ENCODE measurements at regions not wholly inside any gene's neighbourhood (a gene's known extent, or its start where the extent isn't known, plus 50 kb on each side); places are given as distances from the start of the nearest gene placed in this dataset.
A peak's percentile ranks its signal among the peaks of the same experiment; 100 is the strongest.

- DNase-seq, result no peak
These were observed 50.0 kb upstream of the CLDN5 start for GRCh38 chr22:19574247-19574646.

- peak; percentile 75 to 80 for DNase-seq
These were observed 52.5 kb upstream of the CLDN5 start for GRCh38 chr22:19576460-19577421.

GRCh38 chr22:19577422-19577966, 53.3 kb upstream of the CLDN5 start:
- DNase-seq, result no peak

- DNase-seq, result no peak
These were observed 54.2 kb upstream of the CLDN5 start for GRCh38 chr22:19578180-19579004.

GRCh38 chr22:19579115-19579811, 55.1 kb upstream of the CLDN5 start:
- DNase-seq, result peak in 1 of 2 experiments; percentile 22

- DNase-seq, result peak; percentile 42 to 55
These were observed 55.7 kb upstream of the CLDN5 start for GRCh38 chr22:19579880-19580279.

- no peak for DNase-seq
These were observed 56.2 kb upstream of the CLDN5 start for GRCh38 chr22:19580291-19580890.

- no peak for DNase-seq
These were observed 58.0 kb upstream of the CLDN5 start for GRCh38 chr22:19582033-19582693.

- no peak for DNase-seq
These were observed 62.9 kb upstream of the CLDN5 start for GRCh38 chr22:19586922-19587684.

- DNase-seq, result no peak
These were observed 66.5 kb upstream of the CLDN5 start for GRCh38 chr22:19590696-19591095.

- DNase-seq, result no peak
These were observed 67.4 kb upstream of the CLDN5 start for GRCh38 chr22:19591568-19591967.

GRCh38 chr22:19592464-19592863, 68.3 kb upstream of the CLDN5 start:
- DNase-seq, result no peak

GRCh38 chr22:19593991-19594569, 69.9 kb upstream of the CLDN5 start:
- no peak for DNase-seq

GRCh38 chr22:19595532-19595931, 71.3 kb upstream of the CLDN5 start:
- DNase-seq, result no peak

GRCh38 chr22:19596680-19597398, 72.6 kb upstream of the CLDN5 start:
- no peak for DNase-seq

- no peak for DNase-seq
These were observed 73.2 kb upstream of the CLDN5 start for GRCh38 chr22:19597399-19597735.

GRCh38 chr22:19598054-19598855, 74.0 kb upstream of the CLDN5 start:
- no peak for DNase-seq

GRCh38 chr22:19599004-19599403, 74.8 kb upstream of the CLDN5 start:
- DNase-seq, result no peak

- no peak for DNase-seq
These were observed 75.5 kb upstream of the CLDN5 start for GRCh38 chr22:19599626-19600243.

All from activated CD4-positive, alpha-beta T cell treated with anti-CD3 and anti-CD28 coated beads, Interleukin-2, amount 50 U/mL, for 48 hours (primary cell).